TTC549 (cell line): ENCODE measurements at regions not wholly inside any gene's neighbourhood (a gene's known extent, or its start where the extent isn't known, plus 50 kb on each side); places are given as distances from the start of the nearest gene placed in this dataset.

ENCODE experiments used
- FAIRE-seq: peaks from 2 replicates; lab custom pipeline; 2012; peaks lifted over from hg19 to GRCh38; lab: Jason Lieb, UNC

GRCh38 chr7:116083796-116084195 is 53.2 kb upstream of the TFEC start:
- FAIRE-seq, result no peak

GRCh38 chr7:116086547-116087045 is 56.0 kb upstream of the TFEC start:
- FAIRE-seq, result no peak

- FAIRE-seq, result no peak
Observed at GRCh38 chr7:116087291-116087690, 56.7 kb upstream of the TFEC start.

- no peak for FAIRE-seq
Observed at GRCh38 chr7:116087984-116088383, 57.4 kb upstream of the TFEC start.

GRCh38 chr7:116089293-116089692 is 58.7 kb upstream of the TFEC start:
- FAIRE-seq, result no peak

- no peak for FAIRE-seq
Observed at GRCh38 chr7:116093516-116094301, 63.1 kb upstream of the TFEC start.

- FAIRE-seq, result no peak
Observed at GRCh38 chr7:116095396-116095795, 64.8 kb upstream of the TFEC start.

GRCh38 chr7:116097365-116098009 is 66.9 kb upstream of the TFEC start:
- no peak for FAIRE-seq

- no peak for FAIRE-seq
Observed at GRCh38 chr7:116098175-116098574, 67.6 kb upstream of the TFEC start.

- no peak for FAIRE-seq
Observed at GRCh38 chr7:116100626-116101025, 70.1 kb upstream of the TFEC start.

GRCh38 chr7:116101704-116102103 is 71.1 kb upstream of the TFEC start:
- FAIRE-seq, result no peak

- FAIRE-seq, result no peak
Observed at GRCh38 chr7:116111475-116111874, 80.9 kb upstream of the TFEC start.

- FAIRE-seq, result no peak
Observed at GRCh38 chr7:116113310-116113709, 82.7 kb upstream of the TFEC start.

- no peak for FAIRE-seq
Observed at GRCh38 chr7:116120839-116121238, 89.5 kb upstream of the TES start.

- peak; percentile 40 for FAIRE-seq
Observed at GRCh38 chr7:116122972-116123595, 87.3 kb upstream of the TES start.

GRCh38 chr7:116128139-116128538 is 82.2 kb upstream of the TES start:
- no peak for FAIRE-seq

GRCh38 chr7:116135306-116135705 is 75.0 kb upstream of the TES start:
- peak; percentile 91 for FAIRE-seq

GRCh38 chr7:116138202-116138801 is 72.0 kb upstream of the TES start:
- FAIRE-seq, result no peak

GRCh38 chr7:116139007-116139406 is 71.3 kb upstream of the TES start:
- no peak for FAIRE-seq

GRCh38 chr7:116139807-116140206 is 70.5 kb upstream of the TES start:
- FAIRE-seq, result peak; percentile 89

- FAIRE-seq, result no peak
Observed at GRCh38 chr7:116142374-116142773, 68.0 kb upstream of the TES start.

GRCh38 chr7:116142850-116143249 is 67.5 kb upstream of the TES start:
- FAIRE-seq, result no peak
